ENCODE measurements at regions not wholly inside any gene's neighbourhood (a gene's known extent, or its start where the extent isn't known, plus 50 kb on each side); places are given as distances from the start of the nearest gene placed in this dataset.

GRCh38 chr4:98793658-98794057, 135.2 kb upstream of the TSPAN5 start:
- TF ChIP-seq EZH2 (IDR thresholded peaks at IDR 0.05; ENCODE audit: insufficient read depth, low read length) = no peak
- TF ChIP-seq, protein P1, sequence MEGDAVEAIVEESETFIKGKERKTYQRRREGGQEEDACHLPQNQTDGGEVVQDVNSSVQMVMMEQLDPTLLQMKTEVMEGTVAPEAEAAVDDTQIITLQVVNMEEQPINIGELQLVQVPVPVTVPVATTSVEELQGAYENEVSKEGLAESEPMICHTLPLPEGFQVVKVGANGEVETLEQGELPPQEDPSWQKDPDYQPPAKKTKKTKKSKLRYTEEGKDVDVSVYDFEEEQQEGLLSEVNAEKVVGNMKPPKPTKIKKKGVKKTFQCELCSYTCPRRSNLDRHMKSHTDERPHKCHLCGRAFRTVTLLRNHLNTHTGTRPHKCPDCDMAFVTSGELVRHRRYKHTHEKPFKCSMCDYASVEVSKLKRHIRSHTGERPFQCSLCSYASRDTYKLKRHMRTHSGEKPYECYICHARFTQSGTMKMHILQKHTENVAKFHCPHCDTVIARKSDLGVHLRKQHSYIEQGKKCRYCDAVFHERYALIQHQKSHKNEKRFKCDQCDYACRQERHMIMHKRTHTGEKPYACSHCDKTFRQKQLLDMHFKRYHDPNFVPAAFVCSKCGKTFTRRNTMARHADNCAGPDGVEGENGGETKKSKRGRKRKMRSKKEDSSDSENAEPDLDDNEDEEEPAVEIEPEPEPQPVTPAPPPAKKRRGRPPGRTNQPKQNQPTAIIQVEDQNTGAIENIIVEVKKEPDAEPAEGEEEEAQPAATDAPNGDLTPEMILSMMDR (IDR thresholded peaks at IDR 0.05; ENCODE audit: insufficient read depth, low read depth, low read length) = no peak
